ENCODE measurements at regions not wholly inside any gene's neighbourhood (a gene's known extent, or its start where the extent isn't known, plus 50 kb on each side); places are given as distances from the start of the nearest gene placed in this dataset.

- Histone ChIP-seq H4K20me1 (ENCODE audit: insufficient read depth, low read length) (no peaks in the 10 kb centered on the region), H3K4me2 (ENCODE audit: insufficient read depth, low read length) (no peak overlapping the region), H3K4me3 (ENCODE audit: insufficient read depth, low read length) (no peak overlapping the region), H3K36me3 (ENCODE audit: insufficient read depth, low read length) (no peaks in the 10 kb centered on the region), H3K9me3 (ENCODE audit: low read depth, low read length) (no peaks in the 10 kb centered on the region), H2AFZ (ENCODE audit: low read length) (no peak overlapping the region), H3K4me1 (ENCODE audit: insufficient read depth, low read length) (peaks cover 42% of the 10 kb centered on the region), H3K27me3 (ENCODE audit: insufficient read depth, low read length) (no peaks in the 10 kb centered on the region), H3K27ac (ENCODE audit: low read depth, low read length) (no peak overlapping the region), H3K79me2 (ENCODE audit: insufficient read depth, low read length) (no peaks in the 10 kb centered on the region)
- no peak for TF ChIP-seq CTCF (IDR thresholded peaks at IDR 0.05; ENCODE audit: extremely low read depth, low read depth, low read length)
- DNase-seq (ENCODE audit: insufficient read length, low spot score, missing footprints) = no peak
Observed at GRCh38 chr13:33639626-33640080, 178.3 kb upstream of the RFC3 start.

GRCh38 chr13:33640832-33641231 is 177.1 kb upstream of the RFC3 start:
- Histone ChIP-seq H4K20me1 (ENCODE audit: insufficient read depth, low read length) (no peaks in the 10 kb centered on the region), H3K36me3 (ENCODE audit: insufficient read depth, low read length) (no peaks in the 10 kb centered on the region), H3K27me3 (ENCODE audit: insufficient read depth, low read length) (no peaks in the 10 kb centered on the region), H3K27ac (ENCODE audit: low read depth, low read length) (no peak overlapping the region), H2AFZ (ENCODE audit: low read length) (no peak overlapping the region), H3K4me3 (ENCODE audit: insufficient read depth, low read length) (no peak overlapping the region), H3K9me3 (ENCODE audit: low read depth, low read length) (no peaks in the 10 kb centered on the region), H3K79me2 (ENCODE audit: insufficient read depth, low read length) (no peaks in the 10 kb centered on the region), H3K4me2 (ENCODE audit: insufficient read depth, low read length) (no peak overlapping the region), H3K4me1 (ENCODE audit: insufficient read depth, low read length) (peaks cover 47% of the 10 kb centered on the region)
- DNase-seq (ENCODE audit: insufficient read length, low spot score, missing footprints) = no peak
- TF ChIP-seq CTCF (IDR thresholded peaks at IDR 0.05; ENCODE audit: extremely low read depth, low read depth, low read length) = no peak

DNA sequence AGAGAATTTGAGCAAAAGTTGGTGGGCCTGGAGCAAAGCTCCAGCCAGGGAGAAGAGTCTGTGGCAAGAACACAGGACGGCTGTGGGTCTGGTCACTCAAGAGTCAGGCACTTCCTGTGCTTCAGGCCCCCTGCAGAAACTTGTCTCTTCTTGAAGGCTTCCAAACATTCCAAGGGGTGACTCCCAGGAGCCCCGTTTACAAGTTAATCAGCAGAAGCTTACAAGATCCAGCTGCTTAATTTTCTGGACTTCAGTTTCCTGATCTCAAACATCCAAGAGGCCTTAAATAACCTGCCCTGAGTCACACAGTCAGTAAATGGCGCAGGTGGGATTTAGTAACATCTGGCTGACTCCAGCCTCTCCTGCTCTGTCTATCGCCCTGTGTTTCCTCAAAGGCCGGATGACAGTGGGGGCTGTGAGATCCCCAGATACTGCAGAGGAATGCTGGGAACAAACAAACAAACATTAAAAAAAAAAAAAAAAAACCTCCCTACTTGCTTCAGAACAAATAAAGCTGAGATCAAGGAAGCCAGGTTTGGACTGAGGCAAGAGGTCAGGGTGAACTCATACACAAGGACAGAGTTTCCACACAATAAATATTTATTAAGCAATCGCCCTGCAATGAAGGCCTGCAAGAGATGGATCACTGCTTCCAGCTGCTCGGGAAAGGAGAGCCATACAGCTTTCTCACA is 175.4 kb upstream of the RFC3 start:
- no peaks in the 10 kb centered on the region for H4K20me1 ChIP-seq (ENCODE audit: insufficient read depth, low read length)
- H3K4me2 ChIP-seq (ENCODE audit: insufficient read depth, low read length) = no peak overlapping the region
- no peaks in the 10 kb centered on the region for H3K36me3 ChIP-seq (ENCODE audit: insufficient read depth, low read length)
- H3K9me3 ChIP-seq (ENCODE audit: low read depth, low read length) = no peaks in the 10 kb centered on the region
- no peak for DNase-seq (ENCODE audit: insufficient read length, low spot score, missing footprints)
- peaks cover 40% of the 10 kb centered on the region for H3K4me1 ChIP-seq (ENCODE audit: insufficient read depth, low read length)
- H3K27ac ChIP-seq (ENCODE audit: low read depth, low read length) = no peak overlapping the region
- no peak overlapping the region for H2AFZ ChIP-seq (ENCODE audit: low read length)
- no peak overlapping the region for H3K4me3 ChIP-seq (ENCODE audit: insufficient read depth, low read length)
- no peaks in the 10 kb centered on the region for H3K27me3 ChIP-seq (ENCODE audit: insufficient read depth, low read length)
- no peaks in the 10 kb centered on the region for H3K79me2 ChIP-seq (ENCODE audit: insufficient read depth, low read length)
- no peak for TF ChIP-seq CTCF (IDR thresholded peaks at IDR 0.05; ENCODE audit: extremely low read depth, low read depth, low read length)

GRCh38 chr13:33644581-33645543 is 173.1 kb upstream of the RFC3 start:
- no peak for TF ChIP-seq CTCF (IDR thresholded peaks at IDR 0.05; ENCODE audit: extremely low read depth, low read depth, low read length)
- Histone ChIP-seq H3K27ac (ENCODE audit: low read depth, low read length) (no peak overlapping the region), H3K27me3 (ENCODE audit: insufficient read depth, low read length) (no peaks in the 10 kb centered on the region), H3K36me3 (ENCODE audit: insufficient read depth, low read length) (no peaks in the 10 kb centered on the region), H3K79me2 (ENCODE audit: insufficient read depth, low read length) (no peaks in the 10 kb centered on the region), H3K4me3 (ENCODE audit: insufficient read depth, low read length) (no peak overlapping the region), H3K4me2 (ENCODE audit: insufficient read depth, low read length) (no peak overlapping the region), H3K9me3 (ENCODE audit: low read depth, low read length) (no peaks in the 10 kb centered on the region), H4K20me1 (ENCODE audit: insufficient read depth, low read length) (no peaks in the 10 kb centered on the region), H3K4me1 (ENCODE audit: insufficient read depth, low read length) (peaks cover 30% of the 10 kb centered on the region), H2AFZ (ENCODE audit: low read length) (peak overlapping the region; percentile 67)
- DNase-seq (ENCODE audit: insufficient read length, low spot score, missing footprints) = no peak

Data from osteoblast (primary cell).